ENCODE measurements at regions not wholly inside any gene's neighbourhood (a gene's known extent, or its start where the extent isn't known, plus 50 kb on each side); places are given as distances from the start of the nearest gene placed in this dataset.

DNA sequence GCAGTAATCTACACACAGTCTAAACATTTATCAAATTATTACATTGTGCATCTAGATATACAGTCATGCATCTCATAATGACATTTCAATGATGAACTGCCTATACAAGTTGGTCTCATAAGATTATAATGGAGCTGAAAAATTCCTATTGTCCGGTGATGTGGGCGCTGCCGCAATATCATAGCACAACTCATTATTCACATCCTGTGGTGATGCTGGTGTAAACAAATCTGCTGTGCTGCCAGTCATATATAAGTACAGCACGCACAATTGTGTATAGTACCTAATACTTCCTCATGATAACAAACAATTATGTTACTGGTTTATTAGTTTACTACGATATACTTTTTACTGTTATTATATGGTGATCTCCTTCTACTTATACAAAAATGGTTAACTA is 768.8 kb upstream of the NOVA1 start:
- no peaks in the 10 kb centered on the region for H4K20me1 ChIP-seq (ENCODE audit: insufficient read depth, low read length)
- TF ChIP-seq, protein P1, sequence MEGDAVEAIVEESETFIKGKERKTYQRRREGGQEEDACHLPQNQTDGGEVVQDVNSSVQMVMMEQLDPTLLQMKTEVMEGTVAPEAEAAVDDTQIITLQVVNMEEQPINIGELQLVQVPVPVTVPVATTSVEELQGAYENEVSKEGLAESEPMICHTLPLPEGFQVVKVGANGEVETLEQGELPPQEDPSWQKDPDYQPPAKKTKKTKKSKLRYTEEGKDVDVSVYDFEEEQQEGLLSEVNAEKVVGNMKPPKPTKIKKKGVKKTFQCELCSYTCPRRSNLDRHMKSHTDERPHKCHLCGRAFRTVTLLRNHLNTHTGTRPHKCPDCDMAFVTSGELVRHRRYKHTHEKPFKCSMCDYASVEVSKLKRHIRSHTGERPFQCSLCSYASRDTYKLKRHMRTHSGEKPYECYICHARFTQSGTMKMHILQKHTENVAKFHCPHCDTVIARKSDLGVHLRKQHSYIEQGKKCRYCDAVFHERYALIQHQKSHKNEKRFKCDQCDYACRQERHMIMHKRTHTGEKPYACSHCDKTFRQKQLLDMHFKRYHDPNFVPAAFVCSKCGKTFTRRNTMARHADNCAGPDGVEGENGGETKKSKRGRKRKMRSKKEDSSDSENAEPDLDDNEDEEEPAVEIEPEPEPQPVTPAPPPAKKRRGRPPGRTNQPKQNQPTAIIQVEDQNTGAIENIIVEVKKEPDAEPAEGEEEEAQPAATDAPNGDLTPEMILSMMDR (IDR thresholded peaks at IDR 0.05; ENCODE audit: borderline replicate concordance, extremely low read depth, low read length, poor library complexity, severe bottlenecking), result no peak
- TF ChIP-seq EZH2 (IDR thresholded peaks at IDR 0.05; ENCODE audit: borderline replicate concordance, low read depth, low read length, severe bottlenecking), result no peak
- no peak for DNase-seq

DNA sequence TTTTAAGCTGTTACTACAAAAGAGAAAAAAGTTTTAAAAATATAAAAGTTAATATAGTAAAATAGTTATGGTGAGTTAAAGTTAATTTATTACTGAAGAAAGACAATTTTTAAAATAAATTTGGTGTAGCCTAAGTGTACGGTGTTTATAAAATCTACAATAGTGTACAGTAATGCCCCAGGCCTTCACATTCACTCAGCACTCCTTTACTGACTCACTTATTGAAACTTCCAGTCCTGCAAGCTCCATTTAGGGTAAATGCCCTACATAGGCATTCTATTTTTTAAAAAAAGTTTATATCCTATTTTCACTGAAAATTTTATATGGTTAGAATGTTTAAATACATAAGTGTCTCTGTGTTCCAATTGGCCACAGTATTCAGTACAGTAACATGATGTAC is 769.5 kb upstream of the NOVA1 start:
- Histone ChIP-seq H4K20me1 (ENCODE audit: insufficient read depth, low read length) (no peaks in the 10 kb centered on the region), H3K4me3 (ENCODE audit: low read depth in 1 of 2, low read length in 2 of 2) (no peak overlapping the region), H3K36me3 (ENCODE audit: insufficient read depth, low read length) (no peaks in the 10 kb centered on the region), H3K4me1 (ENCODE audit: insufficient read depth, low read length) (no peaks in the 10 kb centered on the region), H3K27me3 (ENCODE audit: insufficient read depth, low read length, poor library complexity) (no peaks in the 10 kb centered on the region), H3K27ac (ENCODE audit: low read length) (no peak overlapping the region), H3K9me3 (ENCODE audit: insufficient read depth, low read length, severe bottlenecking) (no peaks in the 10 kb centered on the region), H3K9ac (ENCODE audit: low read depth, low read length) (no peak overlapping the region), H2AFZ (ENCODE audit: low read depth, low read length) (no peak overlapping the region), H3K4me2 (ENCODE audit: insufficient read depth, low read length) (no peak overlapping the region), H3K79me2 (ENCODE audit: insufficient read depth, low read length) (no peaks in the 10 kb centered on the region)
- DNase-seq, result no peak
- ATAC-seq (ENCODE audit: insufficient read depth, low read depth), result no peak
- no peak for TF ChIP-seq EZH2 (IDR thresholded peaks at IDR 0.05; ENCODE audit: borderline replicate concordance, low read depth, low read length, severe bottlenecking)

More for the DNA sequence above, 768.8 kb upstream of the NOVA1 start:
- H2AFZ ChIP-seq (ENCODE audit: low read depth, low read length), result no peak overlapping the region
- H3K4me1 ChIP-seq (ENCODE audit: insufficient read depth, low read length), result no peaks in the 10 kb centered on the region
- ATAC-seq (ENCODE audit: insufficient read depth, low read depth), result no peak
- H3K9ac ChIP-seq (ENCODE audit: low read depth, low read length), result no peak overlapping the region
- H3K27ac ChIP-seq (ENCODE audit: low read length), result no peak overlapping the region
- no peaks in the 10 kb centered on the region for H3K79me2 ChIP-seq (ENCODE audit: insufficient read depth, low read length)
- no peaks in the 10 kb centered on the region for H3K9me3 ChIP-seq (ENCODE audit: insufficient read depth, low read length, severe bottlenecking)
- no peaks in the 10 kb centered on the region for H3K27me3 ChIP-seq (ENCODE audit: insufficient read depth, low read length, poor library complexity)
- no peaks in the 10 kb centered on the region for H3K36me3 ChIP-seq (ENCODE audit: insufficient read depth, low read length)
- H3K4me3 ChIP-seq (ENCODE audit: low read depth in 1 of 2, low read length in 2 of 2), result no peak overlapping the region
- no peak overlapping the region for H3K4me2 ChIP-seq (ENCODE audit: insufficient read depth, low read length)

DNA sequence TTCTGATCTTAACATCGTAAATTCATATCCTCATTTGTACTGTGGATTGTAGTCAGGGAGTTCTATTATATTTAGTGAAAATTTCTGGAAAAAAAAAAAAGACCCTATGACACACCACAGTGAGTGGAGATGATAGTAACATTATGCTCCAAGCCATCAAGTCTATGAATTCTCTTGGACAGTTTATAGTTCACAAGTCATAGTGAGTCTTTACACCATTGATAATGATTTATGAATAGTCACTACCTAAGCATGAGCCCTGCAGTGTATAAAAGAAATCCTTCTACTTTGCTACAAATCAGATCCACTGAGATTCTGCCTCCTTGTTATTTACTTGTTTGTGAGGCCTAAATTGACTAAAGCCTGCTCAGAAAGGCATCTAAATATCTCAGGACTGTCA is 772.2 kb upstream of the NOVA1 start:
- Histone ChIP-seq H3K9me3 (ENCODE audit: insufficient read depth, low read length, severe bottlenecking) (no peaks in the 10 kb centered on the region), H4K20me1 (ENCODE audit: insufficient read depth, low read length) (no peaks in the 10 kb centered on the region), H3K36me3 (ENCODE audit: insufficient read depth, low read length) (no peaks in the 10 kb centered on the region), H3K79me2 (ENCODE audit: insufficient read depth, low read length) (no peaks in the 10 kb centered on the region), H3K4me3 (ENCODE audit: low read depth in 1 of 2, low read length in 2 of 2) (no peak overlapping the region), H3K9ac (ENCODE audit: low read depth, low read length) (no peak overlapping the region), H3K27ac (ENCODE audit: low read length) (no peak overlapping the region), H3K27me3 (ENCODE audit: insufficient read depth, low read length, poor library complexity) (no peaks in the 10 kb centered on the region), H3K4me1 (ENCODE audit: insufficient read depth, low read length) (no peaks in the 10 kb centered on the region), H3K4me2 (ENCODE audit: insufficient read depth, low read length) (no peak overlapping the region), H2AFZ (ENCODE audit: low read depth, low read length) (no peak overlapping the region)
- DNase-seq (no peak), ATAC-seq (ENCODE audit: insufficient read depth, low read depth) (no peak)
- TF ChIP-seq EZH2 (IDR thresholded peaks at IDR 0.05; ENCODE audit: borderline replicate concordance, low read depth, low read length, severe bottlenecking), result no peak
- TF ChIP-seq, protein P1 (IDR thresholded peaks at IDR 0.05; ENCODE audit: borderline replicate concordance, extremely low read depth, low read length, poor library complexity, severe bottlenecking), result no peak

DNA sequence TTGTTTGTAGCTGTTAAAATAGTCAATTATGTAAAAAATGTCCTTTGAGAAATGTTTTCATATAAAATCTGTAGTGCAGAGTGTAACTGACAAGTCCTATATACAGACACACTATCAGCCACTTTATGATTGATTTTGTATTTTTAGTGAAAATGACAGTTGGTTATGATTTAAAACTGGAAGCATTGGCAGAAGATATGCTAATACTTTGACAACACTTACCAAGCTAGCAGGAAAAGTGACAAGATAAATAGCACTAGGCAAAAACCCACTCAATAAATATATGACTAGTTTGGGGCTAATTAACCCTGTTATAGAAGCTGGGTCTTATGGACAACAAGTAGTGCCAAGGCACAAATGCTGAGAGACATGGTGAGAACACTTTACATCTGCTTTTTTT is 772.9 kb upstream of the NOVA1 start:
- ATAC-seq (ENCODE audit: insufficient read depth, low read depth) (no peak), DNase-seq (no peak)
- Histone ChIP-seq H3K27me3 (ENCODE audit: insufficient read depth, low read length, poor library complexity) (no peaks in the 10 kb centered on the region), H3K36me3 (ENCODE audit: insufficient read depth, low read length) (no peaks in the 10 kb centered on the region), H4K20me1 (ENCODE audit: insufficient read depth, low read length) (no peaks in the 10 kb centered on the region), H3K4me1 (ENCODE audit: insufficient read depth, low read length) (no peaks in the 10 kb centered on the region), H2AFZ (ENCODE audit: low read depth, low read length) (no peak overlapping the region), H3K9ac (ENCODE audit: low read depth, low read length) (no peak overlapping the region), H3K9me3 (ENCODE audit: insufficient read depth, low read length, severe bottlenecking) (no peaks in the 10 kb centered on the region), H3K4me3 (ENCODE audit: low read depth in 1 of 2, low read length in 2 of 2) (no peak overlapping the region), H3K79me2 (ENCODE audit: insufficient read depth, low read length) (no peaks in the 10 kb centered on the region), H3K27ac (ENCODE audit: low read length) (no peak overlapping the region), H3K4me2 (ENCODE audit: insufficient read depth, low read length) (no peak overlapping the region)
- TF ChIP-seq, protein P1 (IDR thresholded peaks at IDR 0.05; ENCODE audit: borderline replicate concordance, extremely low read depth, low read length, poor library complexity, severe bottlenecking), result no peak
